ENCODE measurements at regions not wholly inside any gene's neighbourhood (a gene's known extent, or its start where the extent isn't known, plus 50 kb on each side); places are given as distances from the start of the nearest gene placed in this dataset.

DNA sequence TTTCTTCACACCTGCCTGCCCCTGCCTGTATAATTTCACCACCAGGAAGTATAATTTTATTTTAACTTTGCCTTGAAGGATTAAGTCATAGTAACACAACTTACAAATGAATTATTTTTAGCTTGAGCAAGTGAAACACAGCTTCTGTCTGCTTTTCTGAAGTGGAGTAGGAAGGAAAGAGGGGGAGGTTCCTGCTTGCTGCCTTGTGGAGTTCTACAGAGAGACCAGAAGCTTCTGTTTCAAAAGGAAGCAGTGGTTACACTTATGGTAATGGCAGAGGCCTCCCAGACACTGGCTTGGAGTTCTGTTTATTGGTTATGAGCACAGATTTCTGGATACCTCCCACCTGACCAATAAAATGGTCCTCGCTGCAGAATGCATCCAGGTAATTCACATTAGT, 159.6 kb downstream of the TMEM200A start:
- intact Hi-C loops (cut with DNase I; ENCODE audit: low total_unique reads) = no loop called here
- H3K27ac ChIP-seq = no peak overlapping the region
- 83 to 93% methylated on average over 1 of the region's 1 CpG for WGBS, 2 donors

DNA sequence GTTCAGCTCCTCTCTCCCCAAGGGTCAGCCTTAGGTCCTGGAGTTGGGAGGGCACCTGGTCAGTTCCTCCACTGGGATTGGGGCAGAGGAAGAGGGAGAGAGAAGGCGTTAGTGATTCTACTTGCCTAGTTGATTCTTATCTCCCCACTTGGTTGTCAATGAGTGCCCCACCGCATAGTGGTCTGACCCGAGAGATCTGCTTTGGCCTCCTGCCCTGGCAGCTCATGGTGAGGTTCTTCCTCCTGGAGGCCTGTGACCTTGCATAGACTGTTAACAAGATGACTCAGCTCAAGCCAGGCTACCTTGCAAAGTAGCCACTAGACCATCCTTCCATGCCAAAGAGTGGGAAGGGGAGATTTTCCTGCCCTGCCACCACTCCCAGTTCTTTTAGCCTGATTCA, 160.6 kb downstream of the TMEM200A start:
- H3K4me3 ChIP-seq = no peak overlapping the region
- no peak overlapping the region for H3K27ac ChIP-seq
- intact Hi-C loops (cut with DNase I; ENCODE audit: low total_unique reads) = no loop called here

More for the DNA sequence above, 159.6 kb downstream of the TMEM200A start:
- no peak overlapping the region for H3K4me3 ChIP-seq
- TF ChIP-seq, protein P1, sequence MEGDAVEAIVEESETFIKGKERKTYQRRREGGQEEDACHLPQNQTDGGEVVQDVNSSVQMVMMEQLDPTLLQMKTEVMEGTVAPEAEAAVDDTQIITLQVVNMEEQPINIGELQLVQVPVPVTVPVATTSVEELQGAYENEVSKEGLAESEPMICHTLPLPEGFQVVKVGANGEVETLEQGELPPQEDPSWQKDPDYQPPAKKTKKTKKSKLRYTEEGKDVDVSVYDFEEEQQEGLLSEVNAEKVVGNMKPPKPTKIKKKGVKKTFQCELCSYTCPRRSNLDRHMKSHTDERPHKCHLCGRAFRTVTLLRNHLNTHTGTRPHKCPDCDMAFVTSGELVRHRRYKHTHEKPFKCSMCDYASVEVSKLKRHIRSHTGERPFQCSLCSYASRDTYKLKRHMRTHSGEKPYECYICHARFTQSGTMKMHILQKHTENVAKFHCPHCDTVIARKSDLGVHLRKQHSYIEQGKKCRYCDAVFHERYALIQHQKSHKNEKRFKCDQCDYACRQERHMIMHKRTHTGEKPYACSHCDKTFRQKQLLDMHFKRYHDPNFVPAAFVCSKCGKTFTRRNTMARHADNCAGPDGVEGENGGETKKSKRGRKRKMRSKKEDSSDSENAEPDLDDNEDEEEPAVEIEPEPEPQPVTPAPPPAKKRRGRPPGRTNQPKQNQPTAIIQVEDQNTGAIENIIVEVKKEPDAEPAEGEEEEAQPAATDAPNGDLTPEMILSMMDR (IDR thresholded peaks at IDR 0.05) = no peak
- TF ChIP-seq POLR2A (IDR thresholded peaks at IDR 0.05) = no peak
- no peaks in the 10 kb centered on the region for H3K27me3 ChIP-seq
- DNase-seq = no peak
- no peaks in the 10 kb centered on the region for H3K9me3 ChIP-seq
- H3K4me1 ChIP-seq = peaks cover 3% of the 10 kb centered on the region
- no peaks in the 10 kb centered on the region for H3K36me3 ChIP-seq (ENCODE audit: low read depth, missing control alignments)

DNA sequence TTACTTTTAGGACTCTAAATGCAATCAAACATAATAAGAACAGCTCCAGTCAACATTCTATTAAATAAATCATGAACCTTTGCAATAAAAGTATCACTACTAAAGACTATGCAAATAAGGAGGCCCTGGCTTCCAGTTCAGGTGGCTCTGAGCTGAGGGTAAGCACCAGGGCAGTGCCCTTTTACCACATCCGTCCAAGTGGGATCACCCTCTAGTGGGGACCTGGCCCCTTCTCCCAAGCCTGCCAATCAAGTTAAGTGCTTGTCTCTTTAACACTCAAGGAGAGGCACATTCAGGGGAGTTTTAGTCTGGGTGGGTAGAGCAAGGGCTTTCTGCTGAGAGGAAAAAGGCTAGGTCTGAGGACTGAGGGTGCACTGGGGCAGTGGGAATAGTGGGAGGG, 161.4 kb downstream of the TMEM200A start:
- no peaks in the 10 kb centered on the region for H3K27me3 ChIP-seq
- H3K27ac ChIP-seq = no peak overlapping the region
- 44 to 91% methylated on average over 1 of the region's 1 CpG for WGBS, 2 donors
- DNase-seq = no peak
- H3K9me3 ChIP-seq = no peaks in the 10 kb centered on the region
- no peaks in the 10 kb centered on the region for H3K36me3 ChIP-seq (ENCODE audit: low read depth, missing control alignments)
- no peak overlapping the region for H3K4me3 ChIP-seq
- peaks cover 3% of the 10 kb centered on the region for H3K4me1 ChIP-seq
- TF ChIP-seq, protein P1 (IDR thresholded peaks at IDR 0.05) = no peak
- no peak for TF ChIP-seq POLR2A (IDR thresholded peaks at IDR 0.05)
- intact Hi-C loops (cut with DNase I; ENCODE audit: low total_unique reads) = no loop called here

More for the DNA sequence above, 160.6 kb downstream of the TMEM200A start:
- Histone ChIP-seq H3K9me3 (no peaks in the 10 kb centered on the region), H3K4me1 (peaks cover 3% of the 10 kb centered on the region), H3K36me3 (ENCODE audit: low read depth, missing control alignments) (no peaks in the 10 kb centered on the region), H3K27me3 (no peaks in the 10 kb centered on the region)
- TF ChIP-seq POLR2A (IDR thresholded peaks at IDR 0.05) = no peak
- TF ChIP-seq, protein P1 (IDR thresholded peaks at IDR 0.05) = no peak
- no peak for DNase-seq
- WGBS, 2 donors = 71 to 86% methylated on average over 3 of the region's 3 CpGs

DNA sequence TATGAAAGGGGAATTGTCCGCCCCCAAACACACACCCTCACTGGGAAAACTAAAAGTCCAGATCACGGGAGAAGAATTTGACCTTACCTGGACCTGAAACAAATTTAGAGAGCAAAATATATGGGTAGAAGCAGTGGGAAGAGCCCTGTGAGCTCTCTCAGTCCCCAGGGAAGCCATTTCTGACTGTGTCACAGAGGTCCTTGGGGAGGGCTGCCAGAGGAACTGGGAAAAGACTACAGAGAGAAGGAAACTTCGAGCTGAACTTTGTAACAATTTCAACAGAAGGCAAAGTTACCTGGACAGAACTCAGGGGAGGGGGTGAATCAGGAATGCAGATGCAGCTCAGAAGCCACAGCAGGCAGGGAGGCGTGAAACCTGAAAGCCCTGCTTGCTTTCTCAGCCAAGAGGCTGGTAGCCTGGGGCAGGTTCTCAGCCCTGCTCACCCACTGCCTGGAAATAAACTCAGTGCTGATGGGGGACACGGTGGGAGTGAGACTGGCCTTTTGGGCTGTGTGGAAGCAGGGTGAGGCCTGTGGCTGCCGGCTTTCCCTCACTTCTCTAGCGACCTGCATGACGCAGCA, 163.8 kb downstream of the TMEM200A start:
- intact Hi-C loops (cut with DNase I; ENCODE audit: low total_unique reads) = no loop called here
- Histone ChIP-seq H3K4me3 (no peak overlapping the region), H3K9me3 (no peaks in the 10 kb centered on the region), H3K27ac (no peak overlapping the region), H3K27me3 (no peaks in the 10 kb centered on the region), H3K36me3 (ENCODE audit: low read depth, missing control alignments) (no peaks in the 10 kb centered on the region), H3K4me1 (peaks cover 3% of the 10 kb centered on the region)
- no peak for DNase-seq
- WGBS, 2 donors = 88 to 91% methylated on average over 8 of the region's 8 CpGs
- TF ChIP-seq POLR2A (IDR thresholded peaks at IDR 0.05) = no peak
- TF ChIP-seq, protein P1 (IDR thresholded peaks at IDR 0.05) = no peak

DNA sequence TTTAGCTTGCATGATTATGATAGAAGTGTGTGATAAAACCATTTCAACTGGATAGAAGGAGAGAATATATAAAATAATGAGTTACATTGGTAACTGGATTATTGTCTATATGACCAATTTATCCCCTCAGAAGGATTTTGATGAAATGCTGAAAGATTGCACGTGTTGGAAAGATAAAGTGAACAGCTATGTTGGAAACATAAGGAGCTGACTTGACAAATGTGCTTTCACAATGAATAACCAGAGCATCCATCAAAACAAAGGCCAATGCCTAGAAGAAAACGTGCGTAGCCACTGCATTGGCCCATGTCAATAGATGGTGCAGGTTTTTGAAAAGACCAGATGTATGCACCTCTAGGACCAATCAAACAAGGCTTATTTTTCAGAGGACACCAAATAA, 168.8 kb downstream of the TMEM200A start:
- TF ChIP-seq POLR2A (IDR thresholded peaks at IDR 0.05) = no peak
- TF ChIP-seq, protein P1 (IDR thresholded peaks at IDR 0.05) = no peak
- Histone ChIP-seq H3K4me3 (no peak overlapping the region), H3K9me3 (no peaks in the 10 kb centered on the region), H3K4me1 (no peaks in the 10 kb centered on the region), H3K27ac (no peak overlapping the region), H3K36me3 (ENCODE audit: low read depth, missing control alignments) (no peaks in the 10 kb centered on the region), H3K27me3 (no peaks in the 10 kb centered on the region)
- DNase-seq = no peak
- intact Hi-C loops (cut with DNase I; ENCODE audit: low total_unique reads) = no loop called here
- 90 to 91% methylated on average over 3 of the region's 3 CpGs for WGBS, 2 donors
